Erythroblast (primary cell): ENCODE measurements at regions not wholly inside any gene's neighbourhood (a gene's known extent, or its start where the extent isn't known, plus 50 kb on each side); places are given as distances from the start of the nearest gene placed in this dataset.
A peak's percentile ranks its signal among the peaks of the same experiment; 100 is the strongest.

Experiments used
- DNase-seq, 2 experiments: peaks; one replicate each; lab custom pipeline; 2025; lab: John Stamatoyannopoulos, UW
- GATA1 ChIP-seq: IDR thresholded peaks from 2 replicates; pipeline ENCODE4 v1.6.1; 2011; ENCODE audit warnings: low read depth, mild to moderate bottlenecking, control low read depth, low read length, moderate library complexity
- POLR2A ChIP-seq: IDR thresholded peaks from 2 replicates; pipeline ENCODE4 v1.6.1; 2011; ENCODE audit warnings: mild to moderate bottlenecking, low read length

DNA sequence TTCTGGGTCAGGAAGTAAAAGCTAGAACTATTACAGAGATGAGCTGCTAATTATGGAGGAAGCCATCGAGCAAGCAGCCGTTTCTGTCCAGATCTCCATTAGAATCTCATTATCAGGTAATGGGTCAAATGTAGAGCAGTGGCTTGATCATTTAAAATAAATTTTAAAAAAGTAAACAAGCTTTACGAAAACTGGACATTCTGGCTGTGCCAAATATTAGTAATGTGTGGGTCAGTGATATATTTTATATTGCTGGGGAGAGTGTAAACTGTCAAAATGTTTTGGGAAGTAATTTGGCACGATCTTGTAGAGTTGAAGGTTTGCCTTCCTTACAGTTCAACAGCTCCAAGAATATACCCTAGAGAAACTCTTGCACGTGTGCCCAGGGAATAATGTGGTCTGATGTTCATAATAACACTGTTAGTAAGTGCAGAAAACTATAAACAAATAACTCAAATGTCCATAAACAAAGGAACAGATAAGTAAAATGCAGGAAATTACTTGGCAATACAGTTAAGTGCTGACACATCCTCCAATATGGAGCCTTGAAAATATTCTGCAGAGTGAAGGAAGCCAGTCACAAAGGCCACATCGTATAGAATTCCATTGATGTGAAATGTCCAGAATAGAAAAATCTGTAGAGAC, 127.2 kb upstream of the UBL3 start:
- no peak for TF ChIP-seq POLR2A
- TF ChIP-seq GATA1 = no peak

GRCh38 chr13:29976535-29976934, 126.1 kb upstream of the UBL3 start:
- DNase-seq = no peak
- TF ChIP-seq POLR2A (no peak), GATA1 (no peak)

More for the DNA sequence above, 127.2 kb upstream of the UBL3 start:
- DNase-seq = no peak

DNA sequence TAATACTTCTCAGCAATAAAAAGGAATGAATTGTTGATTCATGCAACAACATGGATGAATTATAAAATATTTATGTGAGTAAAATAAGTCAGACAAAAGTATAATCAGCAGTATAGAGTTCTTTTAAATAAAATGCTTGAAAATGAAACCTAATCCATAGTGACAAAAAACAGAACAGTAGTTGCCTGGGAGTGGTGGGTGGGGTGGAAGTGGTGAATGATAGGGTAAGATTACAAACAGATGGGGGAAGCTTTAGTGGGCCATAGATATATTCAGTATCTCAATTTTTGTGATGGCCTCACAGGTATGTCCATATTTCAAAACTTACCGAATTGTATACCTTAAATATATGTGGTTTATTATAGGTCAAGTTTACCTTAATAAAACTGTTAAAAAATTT, 124.9 kb upstream of the UBL3 start:
- DNase-seq = peak in 1 of 2 experiments; percentile 26
- TF ChIP-seq POLR2A = no peak

GRCh38 chr13:29969286-29969685, 118.9 kb upstream of the UBL3 start:
- no peak for DNase-seq
- TF ChIP-seq GATA1 (no peak), POLR2A (no peak)

- no peak for DNase-seq
- no peak for TF ChIP-seq POLR2A
Measured at GRCh38 chr13:29964181-29964845, 113.9 kb upstream of the UBL3 start.

GRCh38 chr13:29963089-29963488, 112.7 kb upstream of the UBL3 start:
- DNase-seq = no peak
- no peak for TF ChIP-seq GATA1
- no peak for TF ChIP-seq POLR2A

DNA sequence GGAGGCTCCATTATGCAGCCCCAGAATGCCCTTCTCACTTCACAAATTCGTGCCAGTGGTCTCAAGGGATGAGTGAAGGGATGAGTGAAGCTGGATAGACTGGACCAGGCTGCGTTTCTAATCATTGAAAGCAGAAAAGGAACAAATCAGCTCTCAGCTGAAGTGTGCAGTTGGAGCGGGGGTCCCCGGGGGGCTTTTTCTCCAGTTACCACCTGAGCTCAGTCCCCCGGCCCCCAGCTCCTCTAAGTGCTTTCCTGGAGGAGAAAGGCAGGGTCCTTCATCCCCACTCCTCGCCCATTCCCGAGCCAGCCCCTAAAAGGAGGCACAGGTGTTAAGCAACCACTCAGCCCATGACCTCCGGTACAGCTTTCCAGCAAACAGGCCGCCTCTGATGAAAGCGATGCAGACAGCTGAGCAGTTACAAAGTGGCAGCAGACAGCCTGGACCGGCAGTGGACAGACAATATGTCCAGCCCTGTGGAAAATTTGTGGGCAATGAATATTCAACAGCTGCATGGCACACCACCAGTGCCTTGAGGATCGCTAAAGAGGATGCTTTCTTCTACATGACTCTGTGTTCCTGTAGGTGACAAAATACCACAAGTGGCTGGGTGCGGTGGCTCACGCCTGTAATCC, 110.7 kb upstream of the UBL3 start:
- DNase-seq = no peak
- TF ChIP-seq POLR2A (no peak), GATA1 (no peak)

GRCh38 chr13:29959603-29960002, 109.2 kb upstream of the UBL3 start:
- no peak for DNase-seq

DNA sequence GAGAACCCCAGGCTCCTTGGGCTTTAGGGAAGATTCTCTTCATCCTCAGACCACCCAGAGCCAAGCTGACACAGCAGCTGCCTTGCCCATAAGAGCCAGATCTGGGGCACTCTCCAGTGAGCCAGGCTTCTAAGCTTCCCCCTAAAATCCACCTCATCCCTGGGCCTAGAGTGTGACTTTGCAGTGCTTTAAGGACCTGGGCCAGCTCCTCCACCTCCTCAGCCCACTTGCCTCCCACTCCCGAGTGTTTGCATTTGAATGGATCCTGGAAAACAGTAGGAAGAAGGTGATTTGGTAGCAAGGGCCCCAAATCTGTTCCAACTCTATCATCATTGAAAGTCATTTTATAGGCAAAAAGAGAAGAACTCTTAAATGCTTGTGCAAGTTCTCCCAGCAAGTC, 108.7 kb upstream of the UBL3 start:
- TF ChIP-seq POLR2A = no peak
- no peak for TF ChIP-seq GATA1
- no peak for DNase-seq

More at GRCh38 chr13:29959603-29960002, 109.2 kb upstream of the UBL3 start:
- TF ChIP-seq POLR2A = no peak
- no peak for TF ChIP-seq GATA1

DNA sequence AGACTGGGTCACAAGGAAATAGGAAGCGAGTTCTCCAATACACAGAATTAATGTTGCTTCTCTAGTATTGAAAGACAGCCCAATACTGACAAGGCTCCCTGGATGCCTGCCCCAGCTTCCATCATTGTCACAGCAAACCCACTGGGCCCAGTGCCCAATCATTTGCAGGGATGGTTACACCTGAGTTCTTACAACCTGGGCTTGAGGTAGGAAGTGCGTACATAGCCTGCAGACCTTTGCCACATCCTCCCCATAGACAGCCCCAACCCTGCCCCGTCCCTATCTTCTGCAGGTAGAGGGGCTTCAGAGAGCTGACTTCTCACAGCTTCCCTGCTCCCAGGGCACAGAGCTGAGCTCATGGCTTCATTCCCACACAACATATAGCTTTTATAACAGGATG, 108.1 kb upstream of the UBL3 start:
- no peak for DNase-seq
- TF ChIP-seq POLR2A = no peak

GRCh38 chr13:29957320-29957719, 106.9 kb upstream of the UBL3 start:
- no peak for TF ChIP-seq GATA1
- no peak for TF ChIP-seq POLR2A
- no peak for DNase-seq

- no peak for TF ChIP-seq POLR2A
- TF ChIP-seq GATA1 = no peak
Measured at GRCh38 chr13:29956853-29957252, 106.4 kb upstream of the UBL3 start.

GRCh38 chr13:29955137-29955650, 104.8 kb upstream of the UBL3 start:
- TF ChIP-seq GATA1 (no peak), POLR2A (no peak)
- DNase-seq = no peak

More at GRCh38 chr13:29956853-29957252, 106.4 kb upstream of the UBL3 start:
- no peak for DNase-seq
